GM21390 (cell line): ENCODE measurements at regions not wholly inside any gene's neighbourhood (a gene's known extent, or its start where the extent isn't known, plus 50 kb on each side); places are given as distances from the start of the nearest gene placed in this dataset.

Source experiments
- ATAC-seq: cut with Tn5 transposase; IDR thresholded peaks from one replicate; pipeline ENCODE4 v1.9.1; 2021; ENCODE audit not compliant: unreplicated experiment

DNA sequence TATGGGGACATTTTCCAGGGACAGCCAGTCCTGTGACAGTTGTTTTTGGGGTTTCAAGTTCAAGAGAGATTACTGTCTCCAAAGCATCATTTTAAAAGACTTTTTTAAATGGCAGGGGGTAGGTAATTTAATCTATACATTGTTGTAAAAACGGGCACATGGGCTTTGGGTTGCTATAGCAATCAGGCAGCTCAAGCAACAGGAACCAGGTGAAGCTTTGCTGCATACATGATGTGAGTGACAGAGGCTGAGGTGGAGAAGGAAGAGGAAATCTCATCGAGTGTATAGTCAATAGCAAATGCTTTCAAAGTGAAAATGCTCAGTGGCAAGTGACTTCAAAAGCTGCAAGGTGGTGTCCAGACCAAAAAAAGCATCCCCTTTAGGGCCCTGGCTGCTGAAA lies 277.4 kb upstream of the JAG1 start:
- no peak for ATAC-seq

DNA sequence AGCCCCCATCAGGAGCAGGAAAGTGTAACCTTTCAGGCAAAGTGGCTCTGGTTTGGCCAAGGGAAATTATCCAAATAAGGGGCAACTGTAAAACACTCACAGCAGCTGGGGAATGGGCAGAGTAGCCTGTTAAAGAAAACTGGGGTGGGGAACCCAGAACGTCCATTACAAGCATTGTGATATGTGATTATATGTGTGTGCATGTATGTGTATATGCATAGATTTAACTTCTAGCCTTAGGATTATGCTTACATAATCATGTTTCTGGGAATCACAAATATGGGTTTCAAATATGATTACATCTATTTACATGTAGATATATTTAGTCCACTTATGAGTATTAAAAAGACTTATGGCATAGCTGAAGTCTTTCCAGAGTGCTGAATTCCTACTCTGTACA lies 278.1 kb upstream of the JAG1 start:
- ATAC-seq, result no peak

DNA sequence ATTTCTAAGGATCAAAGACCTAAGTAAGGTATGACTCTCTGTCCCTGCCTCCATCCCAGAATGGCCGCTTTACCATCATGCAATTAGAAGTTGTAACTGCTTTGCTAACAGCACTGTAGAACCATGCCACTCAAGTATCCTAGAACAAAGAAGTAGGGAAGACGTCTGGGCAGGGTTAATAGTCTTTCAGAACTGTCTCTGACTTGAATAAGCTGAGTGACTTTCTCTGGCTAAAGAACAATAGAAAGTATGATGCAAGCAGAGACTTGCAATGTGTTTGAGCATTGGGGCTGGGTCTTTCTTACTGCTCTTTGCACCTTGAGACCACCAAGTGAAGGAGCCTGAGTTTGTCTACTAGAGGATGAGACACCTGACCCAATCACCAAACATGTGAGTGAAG lies 279.6 kb upstream of the JAG1 start:
- ATAC-seq, result no peak

DNA sequence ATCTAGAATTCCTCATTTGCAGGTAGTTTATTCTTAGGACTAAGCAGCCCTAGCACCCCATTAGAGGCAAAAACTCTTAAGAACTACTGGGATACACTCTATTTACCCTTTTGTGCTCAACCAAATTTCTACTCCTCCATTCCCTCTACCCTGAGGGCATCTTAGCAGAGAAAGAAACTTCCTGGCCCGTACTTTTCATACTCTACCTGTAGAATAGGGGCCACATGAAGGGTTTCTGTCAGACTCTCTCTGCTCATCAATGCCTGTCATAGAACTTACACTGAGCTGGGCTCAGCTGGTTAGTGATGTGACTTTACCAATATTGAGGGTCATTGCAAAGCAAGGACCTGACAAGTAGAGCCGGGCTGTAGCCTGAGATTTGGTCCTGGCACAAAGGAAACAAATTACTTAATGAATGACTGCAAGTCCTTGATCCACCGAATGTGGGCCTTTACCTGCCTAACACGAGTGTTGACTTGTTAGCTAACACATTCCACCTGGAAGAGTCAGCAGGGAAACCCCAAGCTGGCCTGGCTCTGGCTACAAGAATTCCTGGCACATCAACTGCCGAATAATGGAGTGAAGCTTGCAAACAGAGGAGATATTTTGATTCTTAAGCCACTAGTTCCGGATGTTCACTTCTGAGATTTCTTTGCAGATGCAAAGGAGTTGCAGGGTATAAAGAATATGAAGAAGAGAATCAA lies 280.5 kb upstream of the JAG1 start:
- ATAC-seq, result no peak

DNA sequence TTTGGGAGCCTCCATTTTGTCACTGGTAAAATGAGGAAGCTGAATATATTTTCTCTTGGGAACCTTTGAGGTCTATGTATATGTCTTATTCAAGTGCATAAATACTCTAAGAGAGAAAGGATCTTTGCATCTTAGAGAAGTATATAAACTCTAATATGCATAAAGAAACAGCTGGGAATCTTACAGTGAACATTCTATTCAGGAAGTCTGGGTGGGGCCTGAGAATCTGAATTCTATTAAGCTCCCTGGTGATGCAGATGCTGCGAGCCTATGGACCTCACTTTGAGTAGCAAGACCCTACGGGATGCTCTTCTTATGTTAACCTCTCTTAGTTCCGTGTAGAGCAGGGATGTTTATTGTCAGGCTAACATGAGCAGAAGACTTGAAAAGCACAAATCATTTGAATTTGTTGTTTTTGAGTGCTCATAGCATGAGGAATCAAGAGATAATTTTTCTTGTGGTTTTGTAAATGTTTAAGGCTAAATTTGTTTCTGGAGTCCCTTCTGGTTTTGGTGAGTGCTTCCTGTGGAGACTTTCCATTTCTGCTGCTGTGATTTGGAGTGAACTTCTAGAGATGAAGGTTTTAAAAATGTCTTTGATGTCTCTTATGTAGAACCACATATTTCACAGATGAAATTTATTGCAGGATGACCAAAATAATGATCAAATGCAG lies 281.2 kb upstream of the JAG1 start:
- ATAC-seq, result no peak

DNA sequence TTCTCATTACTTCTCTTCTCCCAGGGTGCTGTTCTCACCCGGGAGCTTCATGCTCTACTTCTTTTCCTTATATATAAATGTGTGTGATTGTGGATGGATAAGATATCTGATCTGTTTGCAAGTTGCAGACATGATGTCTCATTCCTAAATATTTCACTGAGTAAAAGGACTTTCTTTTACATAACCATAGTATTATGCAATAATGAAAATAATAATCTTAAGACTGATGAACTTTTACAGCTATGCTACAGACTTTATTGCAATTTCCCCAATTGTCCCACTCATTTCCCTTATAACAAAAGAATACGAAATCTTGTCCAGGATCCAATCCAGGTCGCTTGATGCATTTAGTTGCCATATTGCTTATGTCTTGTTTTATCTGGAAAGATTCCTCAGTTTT lies 284.5 kb upstream of the JAG1 start:
- ATAC-seq, result no peak

DNA sequence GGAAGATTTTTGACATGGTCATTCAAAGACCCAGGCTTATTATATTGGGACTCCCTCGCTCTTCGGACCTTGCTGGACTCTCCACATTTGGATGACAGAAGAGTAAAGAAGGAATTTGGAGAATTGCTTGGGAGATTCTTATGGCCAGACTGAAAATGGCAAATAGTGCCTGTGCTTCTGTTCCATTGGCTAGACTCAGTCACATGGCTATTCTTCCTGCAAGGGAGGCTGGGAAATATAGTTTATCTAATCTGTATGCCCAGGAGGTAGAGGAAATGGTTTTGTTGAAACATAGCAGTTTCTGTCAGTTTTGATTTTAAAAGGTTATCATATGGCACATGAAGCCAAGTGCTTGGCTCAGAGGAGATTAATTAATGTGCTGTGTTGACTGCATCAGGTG lies 286.6 kb upstream of the JAG1 start:
- no peak for ATAC-seq

DNA sequence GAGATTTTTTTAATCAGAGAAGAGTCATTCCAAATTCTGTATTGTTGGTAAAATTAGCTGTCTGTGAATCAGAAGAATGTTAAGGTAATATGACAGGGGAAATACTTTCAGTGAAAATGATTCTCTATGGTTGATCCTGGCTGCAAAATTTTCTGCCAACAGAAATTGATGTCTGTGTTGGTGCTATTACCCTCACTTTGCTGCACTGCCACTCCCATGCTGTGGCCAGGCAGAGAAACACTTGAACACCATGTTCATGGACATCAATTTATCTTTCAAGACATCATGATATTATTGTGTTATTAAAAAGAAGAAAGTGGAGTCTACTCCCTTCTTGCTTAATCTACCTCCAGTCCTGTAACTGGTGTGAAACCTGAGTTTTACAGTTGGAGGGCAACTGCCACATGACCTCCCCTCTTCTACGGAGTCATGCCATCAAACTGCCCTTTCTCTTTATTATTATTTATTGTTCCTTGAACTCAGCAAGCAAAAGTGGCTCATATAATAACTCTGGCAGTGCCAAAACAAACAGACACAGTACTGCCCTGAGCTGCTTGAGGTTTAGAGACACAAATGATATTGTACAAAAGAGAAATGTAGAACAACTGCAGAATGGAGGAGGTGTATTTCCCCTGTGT lies 288.0 kb upstream of the JAG1 start:
- no peak for ATAC-seq

DNA sequence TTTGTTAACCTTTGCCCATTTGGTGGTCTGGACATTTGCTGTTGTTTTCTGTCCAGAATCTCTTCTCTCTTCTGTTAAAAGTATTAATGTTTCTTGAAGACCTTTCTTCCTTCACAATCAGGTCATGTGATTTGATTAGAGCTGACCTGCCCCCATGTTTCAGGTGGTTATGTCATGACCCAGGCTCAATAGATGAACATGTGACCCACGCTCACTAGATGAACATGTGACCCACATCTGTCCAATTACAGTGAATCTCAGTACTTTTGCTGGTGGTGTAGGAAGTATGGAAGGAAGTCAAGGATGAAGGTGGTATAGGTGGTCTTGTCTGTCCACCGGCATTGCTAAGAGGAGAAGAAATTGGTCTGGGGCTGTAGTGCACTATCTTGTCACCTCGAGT lies 289.1 kb upstream of the JAG1 start:
- no peak for ATAC-seq

DNA sequence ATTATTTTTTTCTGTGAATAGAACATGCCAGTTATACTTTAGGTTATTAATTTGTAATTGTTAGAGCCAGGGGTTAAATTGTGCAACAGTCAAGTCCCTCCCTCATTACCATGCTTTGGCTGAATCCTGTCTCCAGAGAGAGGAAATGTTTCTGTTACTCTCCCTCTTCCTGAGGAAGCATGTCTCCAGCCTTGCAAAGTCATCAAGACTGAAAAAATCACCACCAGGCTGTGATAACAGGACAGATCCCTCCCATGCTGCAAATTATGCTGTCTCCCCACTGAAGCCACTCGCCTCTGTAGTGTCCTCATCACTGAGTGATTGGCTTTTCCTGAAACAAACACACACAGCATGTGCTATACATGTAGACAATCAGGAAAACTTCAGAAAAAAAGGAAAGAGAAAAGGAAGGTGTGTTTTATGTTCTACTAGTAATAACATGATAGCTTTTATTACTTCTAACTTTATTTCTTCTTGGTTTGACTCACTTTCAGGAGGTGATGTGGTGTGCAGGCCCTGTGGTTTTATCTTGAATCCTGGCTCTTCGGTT lies 290.0 kb upstream of the JAG1 start:
- no peak for ATAC-seq

DNA sequence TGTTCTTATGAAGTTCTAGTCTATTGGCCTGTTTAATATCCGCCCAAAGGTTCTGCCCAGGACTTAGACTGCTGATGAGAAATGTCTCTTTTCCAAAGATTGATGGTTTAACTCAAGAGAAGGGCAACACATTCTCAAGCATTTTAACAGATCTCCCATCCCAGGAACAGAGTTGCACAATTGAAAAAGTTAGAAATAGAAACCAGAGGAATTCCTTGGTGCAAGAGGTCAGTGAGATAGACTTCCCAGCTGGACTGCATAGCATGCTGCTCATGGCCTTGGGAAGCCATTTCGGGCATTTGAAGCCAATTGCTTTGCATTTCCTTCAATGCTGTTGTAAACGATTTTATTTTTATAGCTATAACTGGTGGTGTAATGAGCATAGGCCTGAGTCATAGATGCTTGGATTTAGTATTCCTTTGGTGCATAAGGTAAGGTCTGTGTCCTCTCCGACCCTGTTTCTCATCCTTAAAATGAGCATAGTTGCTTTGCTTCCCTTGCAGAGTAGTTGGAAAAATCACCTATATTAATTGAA lies 292.2 kb upstream of the JAG1 start:
- no peak for ATAC-seq

DNA sequence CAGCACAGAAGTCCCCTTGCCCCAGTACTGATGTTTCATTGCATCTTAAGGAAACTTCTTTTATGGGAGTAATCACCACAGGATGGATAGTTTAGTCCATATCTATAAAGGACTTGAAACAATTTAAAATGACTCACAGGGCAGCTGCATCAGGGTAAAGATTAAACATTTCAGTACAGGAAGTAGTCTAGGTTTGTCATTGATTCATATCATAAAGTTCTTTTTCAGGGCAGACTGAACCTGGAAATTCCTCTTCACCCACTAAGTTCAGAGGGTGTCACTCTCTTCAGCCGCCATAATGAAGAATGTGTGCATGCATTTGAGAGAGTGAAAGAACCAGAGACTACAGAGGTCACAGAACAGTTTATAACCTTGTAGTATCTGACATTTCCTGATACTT lies 296.3 kb upstream of the JAG1 start:
- no peak for ATAC-seq

DNA sequence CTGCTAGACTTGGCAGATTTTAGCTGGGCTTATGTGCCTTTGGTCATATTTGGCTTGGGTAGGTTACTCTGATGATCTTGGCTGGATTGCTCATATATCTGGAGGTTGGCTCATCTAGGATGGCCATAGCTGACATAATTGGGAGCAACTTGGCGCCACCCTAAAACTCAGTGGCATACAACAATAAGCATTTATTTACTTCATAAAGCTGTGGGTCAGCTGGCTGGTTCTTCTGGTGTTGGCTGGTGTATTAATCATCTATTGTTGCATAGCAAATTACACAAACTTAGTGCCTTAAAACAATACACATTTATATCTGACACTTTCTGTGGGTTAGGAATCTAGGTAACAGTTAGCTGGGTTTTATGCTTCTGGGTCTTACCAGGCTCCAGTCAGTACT lies 297.3 kb upstream of the JAG1 start:
- ATAC-seq, result no peak

DNA sequence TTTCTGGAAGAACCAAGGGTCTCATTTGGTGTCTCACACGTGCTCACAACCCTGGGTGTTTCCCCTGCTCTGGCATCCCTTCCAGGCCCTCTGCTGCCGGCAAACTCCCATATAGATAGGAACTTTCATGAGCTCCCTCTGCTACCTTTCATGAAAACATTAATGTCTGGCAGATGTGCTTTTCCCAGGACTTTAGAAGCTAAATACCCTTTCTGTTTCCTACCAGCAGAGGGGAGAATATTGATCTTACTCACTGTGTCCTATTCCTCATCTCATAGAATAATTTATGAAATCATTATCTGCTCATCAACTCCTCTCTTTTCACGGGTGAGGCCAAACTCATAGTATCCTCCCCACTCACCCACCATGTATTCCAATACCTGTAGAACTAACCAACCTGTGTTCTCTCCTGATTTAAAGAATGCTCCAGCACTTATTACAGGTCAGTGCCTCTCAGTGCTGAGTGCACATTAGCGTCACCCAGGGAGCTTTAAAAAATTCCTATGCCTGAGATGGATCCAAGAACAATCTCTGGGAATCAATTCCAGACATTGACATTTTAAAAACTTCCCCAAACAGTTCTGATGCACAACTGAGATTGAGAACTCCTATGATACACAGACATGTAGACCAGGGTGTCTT lies 298.5 kb upstream of the JAG1 start:
- ATAC-seq, result no peak

DNA sequence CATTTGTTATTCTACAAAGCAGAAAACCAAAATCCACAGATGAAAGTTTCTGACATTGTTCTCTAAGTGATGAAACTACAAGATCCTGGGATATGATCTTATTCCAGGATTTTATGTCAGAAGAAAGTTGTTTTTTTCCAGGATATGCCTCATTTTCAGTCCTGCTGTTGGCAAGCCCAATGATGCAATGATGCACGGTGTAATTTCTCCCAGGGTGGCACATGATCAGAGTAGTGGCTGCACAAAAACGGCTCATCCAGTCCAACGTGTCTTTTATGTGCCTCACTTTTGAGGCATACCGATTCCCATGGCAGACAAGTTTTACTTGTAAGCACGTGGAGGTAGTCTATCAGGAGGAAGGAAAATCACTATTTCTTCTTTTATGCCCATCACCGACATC lies 302.3 kb upstream of the JAG1 start:
- no peak for ATAC-seq

DNA sequence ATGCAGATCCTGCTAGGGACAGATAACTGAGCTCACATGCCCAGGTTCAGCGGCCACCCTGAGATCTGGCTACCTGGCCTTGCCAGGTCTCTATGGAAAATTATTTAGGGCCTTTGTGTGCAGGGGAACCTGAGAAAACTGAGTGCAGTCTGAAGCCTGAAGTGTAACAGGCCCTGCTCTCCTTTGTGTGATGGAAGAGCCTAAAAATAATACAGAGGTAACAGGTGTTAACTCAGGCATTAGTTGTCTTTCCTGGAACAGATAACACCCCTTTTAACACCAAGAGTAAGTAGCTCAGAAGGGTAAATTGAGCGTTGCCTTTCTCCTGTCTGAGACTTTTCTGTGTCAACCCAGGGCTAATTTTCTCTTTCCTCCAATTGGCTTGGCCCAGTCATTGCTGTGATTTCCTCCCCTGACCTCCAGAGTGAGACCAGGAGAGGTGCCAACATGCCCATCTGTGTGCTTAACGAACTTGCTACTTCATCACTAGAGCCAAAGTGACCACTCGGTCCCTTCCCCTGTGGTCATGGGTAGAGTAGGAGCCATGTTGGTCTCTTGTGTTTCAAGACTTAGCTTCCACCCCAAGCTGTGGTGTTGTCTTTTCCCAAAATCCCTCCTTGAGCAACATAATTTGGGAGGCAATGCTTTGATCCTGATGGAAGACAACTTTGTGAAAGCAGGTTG lies 304.4 kb upstream of the JAG1 start:
- ATAC-seq, result no peak

DNA sequence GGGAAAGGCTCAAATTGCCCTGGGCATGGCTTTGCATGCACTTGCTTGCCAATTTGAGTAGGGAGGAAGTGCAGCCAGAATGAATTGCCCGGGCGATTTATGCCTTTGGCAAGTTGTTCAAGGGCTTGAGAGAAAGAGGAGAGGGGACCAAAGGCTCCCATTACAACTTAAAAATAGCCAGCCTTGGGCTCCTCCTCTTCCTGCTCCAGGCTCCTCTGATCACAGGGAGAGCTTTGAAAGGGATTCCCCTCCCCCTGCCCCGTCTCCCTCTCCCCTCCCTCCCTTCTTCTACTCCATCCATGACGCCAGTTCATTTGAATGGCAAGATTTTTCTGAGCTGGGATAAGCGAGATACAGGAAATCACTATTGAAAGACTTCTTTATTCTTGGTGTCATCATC lies 304.9 kb upstream of the JAG1 start:
- ATAC-seq, result no peak

DNA sequence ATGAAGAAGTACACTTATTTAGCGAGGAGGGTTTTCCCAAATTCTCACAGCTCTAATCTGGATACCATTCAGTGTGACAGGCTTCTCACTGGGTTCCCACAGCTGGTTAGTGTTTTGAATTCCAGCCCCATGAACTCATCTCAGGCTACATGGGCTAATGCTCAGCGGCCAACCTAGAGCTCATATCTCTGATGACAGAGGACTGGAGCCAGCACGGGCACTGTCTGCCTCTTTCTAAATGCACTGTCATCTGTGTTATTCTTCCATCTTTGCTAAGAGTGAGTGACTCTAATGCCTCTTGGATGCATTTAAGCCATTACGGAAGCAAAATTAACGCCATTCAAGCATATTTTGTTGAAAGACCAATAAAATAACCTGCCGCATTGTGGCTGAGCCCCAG lies 308.9 kb upstream of the JAG1 start:
- no peak for ATAC-seq

DNA sequence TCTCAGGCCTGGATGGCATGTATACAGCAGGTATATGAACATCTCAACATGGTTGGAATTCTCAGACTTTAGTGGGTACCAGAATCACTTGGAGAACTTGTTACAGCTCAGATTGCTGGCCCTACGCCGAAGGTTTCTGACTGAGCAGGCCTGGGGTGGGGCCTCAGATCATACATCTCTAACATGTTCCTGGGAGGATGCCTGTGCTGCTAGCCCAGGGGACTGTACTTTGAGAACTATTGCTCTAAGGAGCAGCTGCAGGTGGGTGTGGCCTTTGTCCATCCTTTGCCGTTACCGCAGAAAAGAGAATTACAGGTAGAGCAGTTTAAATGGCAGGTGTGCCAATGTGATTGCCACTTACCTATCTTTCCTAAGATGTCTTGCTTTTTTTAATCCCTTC lies 310.5 kb upstream of the JAG1 start:
- no peak for ATAC-seq

DNA sequence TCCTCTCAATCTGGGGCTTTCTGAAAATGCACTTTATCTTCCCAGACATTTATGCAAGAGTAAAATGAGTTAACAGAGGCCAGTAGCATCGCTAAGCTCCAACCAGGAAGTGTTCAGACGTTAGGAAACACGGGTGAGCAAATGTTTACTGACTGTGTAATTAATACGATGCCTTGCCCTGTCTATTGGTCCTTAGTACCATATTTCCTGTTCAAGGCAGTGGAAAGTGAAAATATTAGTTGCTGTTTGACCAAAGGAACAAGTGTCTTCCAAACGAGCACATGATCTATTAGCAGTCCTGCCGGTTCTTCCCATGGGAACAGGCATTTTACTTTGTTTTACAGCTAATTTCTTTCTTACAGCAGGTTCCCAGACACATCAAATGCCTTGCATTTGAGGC lies 311.1 kb upstream of the JAG1 start:
- ATAC-seq, result no peak

DNA sequence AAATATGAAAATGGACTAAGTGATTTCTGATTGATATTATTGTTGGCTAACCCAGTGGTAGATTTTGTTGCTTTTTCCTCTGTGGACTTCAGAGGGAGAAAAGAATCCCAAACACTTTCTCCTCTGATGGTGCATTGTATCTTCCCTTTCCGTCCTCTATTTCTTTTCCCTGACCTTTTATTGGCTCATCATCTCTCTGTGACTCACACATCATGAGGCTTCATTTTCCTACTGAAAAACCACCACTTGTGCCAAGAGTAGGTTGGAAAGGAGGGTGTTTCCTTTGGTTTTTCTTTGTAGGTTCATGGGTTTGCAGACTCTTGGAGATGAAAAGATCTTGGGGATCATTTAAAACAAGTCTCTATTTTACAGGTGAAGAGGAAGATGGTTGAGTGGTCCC lies 311.7 kb upstream of the JAG1 start:
- ATAC-seq, result no peak
